ENCODE measurements at regions not wholly inside any gene's neighbourhood (a gene's known extent, or its start where the extent isn't known, plus 50 kb on each side); places are given as distances from the start of the nearest gene placed in this dataset.
"Not testable (repeated sequence)": the region's sequence is repeated elsewhere in the genome, so short reads cannot be mapped to it uniquely, and the experiment has no call there.

GRCh38 chr13:69274231-69274630 is 833.4 kb upstream of the ATXN8OS start:
- DNase-seq (ENCODE audit: low read depth), result no peak

- no peak for DNase-seq (ENCODE audit: low read depth)
Observed at GRCh38 chr13:69264362-69265334, 843.0 kb upstream of the ATXN8OS start.

GRCh38 chr13:69243366-69243765 is 864.3 kb upstream of the ATXN8OS start:
- DNase-seq (ENCODE audit: low read depth), result no peak

GRCh38 chr13:69234171-69234570 is 873.5 kb upstream of the ATXN8OS start:
- no peak for DNase-seq (ENCODE audit: low read depth)

- no peak for DNase-seq (ENCODE audit: low read depth)
Observed at GRCh38 chr13:69226427-69226826, 881.2 kb upstream of the ATXN8OS start.

- not testable (repeated sequence) for DNase-seq (ENCODE audit: low read depth)
Observed at GRCh38 chr13:69221633-69222498, 885.8 kb upstream of the ATXN8OS start.

GRCh38 chr13:69213396-69213795 is 894.2 kb upstream of the ATXN8OS start:
- DNase-seq (ENCODE audit: low read depth), result no peak

- DNase-seq (ENCODE audit: low read depth), result no peak
Observed at GRCh38 chr13:69204620-69205019, 903.0 kb upstream of the ATXN8OS start.

GRCh38 chr13:69202996-69203395 is 904.6 kb upstream of the ATXN8OS start:
- DNase-seq (ENCODE audit: low read depth), result no peak

- DNase-seq (ENCODE audit: low read depth), result no peak
Observed at GRCh38 chr13:69199664-69200063, 908.0 kb upstream of the ATXN8OS start.

GRCh38 chr13:69198706-69199105 is 908.9 kb upstream of the ATXN8OS start:
- no peak for DNase-seq (ENCODE audit: low read depth)

GRCh38 chr13:69194130-69194529 is 913.5 kb upstream of the ATXN8OS start:
- no peak for DNase-seq (ENCODE audit: low read depth)

GRCh38 chr13:69180034-69180433 is 927.6 kb upstream of the ATXN8OS start:
- DNase-seq (ENCODE audit: low read depth), result no peak

- DNase-seq (ENCODE audit: low read depth), result no peak
Observed at GRCh38 chr13:69178000-69178399, 929.6 kb upstream of the ATXN8OS start.

GRCh38 chr13:69168436-69168835 is 939.2 kb upstream of the ATXN8OS start:
- DNase-seq (ENCODE audit: low read depth), result no peak

- no peak for DNase-seq (ENCODE audit: low read depth)
Observed at GRCh38 chr13:69155136-69155535, 952.5 kb upstream of the ATXN8OS start.

- DNase-seq (ENCODE audit: low read depth), result no peak
Observed at GRCh38 chr13:69142101-69142500, 965.5 kb upstream of the ATXN8OS start.

GRCh38 chr13:69124996-69125395 is 982.6 kb upstream of the ATXN8OS start:
- no peak for DNase-seq (ENCODE audit: low read depth)

- no peak for DNase-seq (ENCODE audit: low read depth)
Observed at GRCh38 chr13:69109891-69110525, 997.6 kb upstream of the ATXN8OS start.

- no peak for DNase-seq (ENCODE audit: low read depth)
Observed at GRCh38 chr13:69108486-69108885, 999.1 kb upstream of the ATXN8OS start.

GRCh38 chr13:69107436-69107835 is 1000.2 kb upstream of the ATXN8OS start:
- no peak for DNase-seq (ENCODE audit: low read depth)

- DNase-seq (ENCODE audit: low read depth), result no peak
Observed at GRCh38 chr13:69101841-69102240, 1005.8 kb upstream of the ATXN8OS start.
